K562 (cell line): ENCODE measurements at regions not wholly inside any gene's neighbourhood (a gene's known extent, or its start where the extent isn't known, plus 50 kb on each side); places are given as distances from the start of the nearest gene placed in this dataset.

Experiments
- ATAC-seq: fragments of 200-7000 bp; cut with Tn5 transposase; 3 replicates; pipeline ENCODE4 v1.9.1; 2020; ENCODE audit warnings: moderate library complexity
- BruUV-seq: library from RNA; stranded (reverse); fragments of 400-500 nt; replicated peaks from 2 replicates; lab custom pipeline; 2021; lab: Mats Ljungman, UMichigan
- CTCF ChIA-PET: fragments of 300-600 bp; formaldehyde crosslinking; extraction: SDS; loops from one replicate; lab custom pipeline; 2021; ENCODE audit warnings: low intra/inter-chr PET ratio; lab: Yijun Ruan, JAX
- POLR2A ChIA-PET: fragments of 300-600, 350-650 bp; sonication (Branson Sonifier 250); formaldehyde crosslinking; extraction: SDS; loops from one replicate; lab custom pipeline; 2021; ENCODE audit warnings: antibody characterized with exemption, inconsistent platforms; lab: Yijun Ruan, JAX
- DNase-seq, 4 experiments: peaks; one replicate each; pipeline versions ENCODE4 v3.0.0 to v3.0.0-alpha.2; 2011 to 2018; ENCODE audit warnings: low spot score in 3 of 4, mixed read lengths in 3 of 4; ENCODE audit errors: extremely low read depth in 1 of 4
- FAIRE-seq: peaks from 2 replicates; lab custom pipeline; 2011; peaks lifted over from hg19 to GRCh38; lab: Jason Lieb, UNC
- H2AFZ ChIP-seq: 2 replicates; pipeline ENCODE4 v1.6.0; 2011; ENCODE audit warnings: low read depth, low read length, control low read depth, inconsistent platforms
- H3K27ac ChIP-seq: fragments of 200-600 bp; 3 replicates; pipeline ENCODE4 v1.8.0; 2011; ENCODE audit warnings: low read depth, mild to moderate bottlenecking, control low read depth, inconsistent platforms, low read length, moderate library complexity, mixed read lengths; ENCODE audit errors: extremely low read depth
- H3K27me3 ChIP-seq, 2 experiments: fragments of 300-600 bp in 1 of 2; 2 replicates in 1 of 2; 3 replicates in 1 of 2; pipeline versions ENCODE4 v1.6.0 to v1.8.0; 2011; ENCODE audit warnings: inconsistent platforms in 2 of 2, low read length in 2 of 2, mild to moderate bottlenecking in 1 of 2, mixed read lengths in 1 of 2, moderate library complexity in 1 of 2; ENCODE audit not compliant: control insufficient read depth in 2 of 2, insufficient read depth in 2 of 2
- H3K36me3 ChIP-seq: fragments of 300-600 bp; 3 replicates; pipeline ENCODE4 v1.8.0; 2011; ENCODE audit warnings: mild to moderate bottlenecking, low read length, inconsistent platforms; ENCODE audit not compliant: control insufficient read depth, insufficient read depth
- H3K4me1 ChIP-seq, 2 experiments: fragments of 200-600 bp in 1 of 2; replicated peaks in 1 of 2; 2 replicates in 1 of 2; 3 replicates in 1 of 2; pipeline versions ENCODE4 v1.5.1 to v1.8.0; 2011; ENCODE audit warnings: inconsistent platforms in 2 of 2, low read length in 2 of 2, mild to moderate bottlenecking in 1 of 2, mixed read lengths in 1 of 2, moderate library complexity in 1 of 2; ENCODE audit not compliant: control insufficient read depth in 2 of 2, insufficient read depth in 2 of 2
- H3K4me2 ChIP-seq: 2 replicates; pipeline ENCODE4 v1.6.1; 2011; ENCODE audit warnings: low read length, control low read depth, inconsistent platforms, mixed read lengths; ENCODE audit not compliant: insufficient read depth
- H3K4me3 ChIP-seq: fragments of 200-600 bp; sonication (generic), shearing (Covaris generic); 2 replicates; pipeline ENCODE4 v1.5.1; 2016; ENCODE audit warnings: control low read depth, inconsistent platforms
- H3K79me2 ChIP-seq: fragments of 200-600 bp; 3 replicates; pipeline ENCODE4 v1.8.0; 2011; ENCODE audit warnings: low read length, inconsistent platforms; ENCODE audit not compliant: control insufficient read depth, insufficient read depth
- H3K9ac ChIP-seq, 2 experiments: 2 replicates each; pipeline versions ENCODE4 v1.6.0 to v1.6.1; 2011; ENCODE audit warnings: low read depth in 2 of 2, low read length in 2 of 2, control low read depth in 1 of 2, inconsistent platforms in 1 of 2, mild to moderate bottlenecking in 1 of 2, mixed read lengths in 1 of 2; ENCODE audit not compliant: insufficient read depth in 1 of 2
- H3K9me1 ChIP-seq: one replicate; pipeline ENCODE4 v1.6.0; 2011; ENCODE audit warnings: inconsistent platforms, mild to moderate bottlenecking, low read length, moderate library complexity; ENCODE audit not compliant: control insufficient read depth, insufficient read depth
- H3K9me3 ChIP-seq: replicated peaks from 2 replicates; pipeline ENCODE4 v1.5.1; 2011; ENCODE audit warnings: low read depth, low read length, inconsistent platforms; ENCODE audit not compliant: control insufficient read depth, insufficient read depth
- H4K20me1 ChIP-seq: replicated peaks from 2 replicates; pipeline ENCODE4 v1.6.1; 2011; ENCODE audit warnings: low read length, inconsistent platforms, mixed read lengths; ENCODE audit not compliant: control insufficient read depth, insufficient read depth
- ELF4 ChIP-seq: fragments of 450-650 bp; formaldehyde crosslinking; IDR thresholded peaks from 2 replicates; pipeline ENCODE4 v1.4.0; 2022; ENCODE audit warnings: missing genetic modification characterization
- SMAD2 ChIP-seq: fragments of 150-350 bp; IDR thresholded peaks from 2 replicates; pipeline ENCODE4 v1.6.1; 2014; ENCODE audit warnings: low read depth, mild to moderate bottlenecking, low read length
- ZNF143 ChIP-seq: sonication (generic); formaldehyde crosslinking; IDR thresholded peaks from 2 replicates; pipeline ENCODE4 v1.9.0; 2022; ENCODE audit warnings: mild to moderate bottlenecking, missing genetic modification reagents
- ZNF707 ChIP-seq: fragments of 250-450 bp; sonication (Bioruptor Pico); conservative IDR thresholded peaks from 2 replicates; pipeline ENCODE4 v1.8.0; 2022; ENCODE audit warnings: inconsistent platforms, mild to moderate bottlenecking, moderate library complexity
- ZSCAN29 ChIP-seq: fragments of 450-650 bp; IDR thresholded peaks from 2 replicates; pipeline ENCODE4 v1.6.1; 2017
- in situ Hi-C: fragments of 300-500 bp; cut with MboI; formaldehyde crosslinking; loops from 4 replicates; pipeline ENCODE4 v1.15.0; 2018; ENCODE audit warnings: inconsistent platforms, mixed read lengths
- intact Hi-C: fragments of 100-400 bp; cut with micrococcal nuclease; formaldehyde crosslinking; loops from 2 replicates; pipeline ENCODE4 v1.14.2; 2022
- TF ChIP-seq, protein P1 (sequence below): fragments of 250-450 bp; sonication (Bioruptor Pico); IDR thresholded peaks from 2 replicates; pipeline ENCODE4 v1.4.0; 2020; ENCODE audit warnings: mild to moderate bottlenecking, moderate library complexity
- TF ChIP-seq, protein P2 (sequence below): sonication (generic); formaldehyde crosslinking; IDR thresholded peaks from 2 replicates; pipeline ENCODE4 v1.8.0; 2022; ENCODE audit warnings: mild to moderate bottlenecking, missing genetic modification reagents
- TF ChIP-seq, protein P3 (sequence below): sonication (generic); formaldehyde crosslinking; IDR thresholded peaks from 2 replicates; pipeline ENCODE4 v1.8.0; 2023; ENCODE audit warnings: mild to moderate bottlenecking, missing genetic modification reagents
- TF ChIP-seq, protein P4 (sequence below), 2 experiments: fragments of 450-650 bp in 1 of 2; IDR thresholded peaks; 2 replicates each; pipeline ENCODE4 v1.6.1; 2011 to 2017; ENCODE audit warnings: low read depth in 2 of 2, antibody characterized with exemption in 1 of 2, borderline replicate concordance in 1 of 2, low read length in 1 of 2, mild to moderate bottlenecking in 1 of 2, mixed read lengths in 1 of 2; ENCODE audit not compliant: control insufficient read depth in 1 of 2
- TF ChIP-seq, protein P5 (sequence below), 2 experiments: IDR thresholded peaks; 2 replicates each; pipeline ENCODE4 v1.6.1; 2011; ENCODE audit warnings: borderline replicate concordance in 1 of 2, control low read depth in 1 of 2, low read depth in 1 of 2, low read length in 1 of 2, mild to moderate bottlenecking in 1 of 2, mixed read lengths in 1 of 2, moderate library complexity in 1 of 2; ENCODE audit not compliant: insufficient read depth in 1 of 2, insufficient read length in 1 of 2, poor library complexity in 1 of 2, severe bottlenecking in 1 of 2; ENCODE audit errors: extremely low read depth in 1 of 2

DNA sequence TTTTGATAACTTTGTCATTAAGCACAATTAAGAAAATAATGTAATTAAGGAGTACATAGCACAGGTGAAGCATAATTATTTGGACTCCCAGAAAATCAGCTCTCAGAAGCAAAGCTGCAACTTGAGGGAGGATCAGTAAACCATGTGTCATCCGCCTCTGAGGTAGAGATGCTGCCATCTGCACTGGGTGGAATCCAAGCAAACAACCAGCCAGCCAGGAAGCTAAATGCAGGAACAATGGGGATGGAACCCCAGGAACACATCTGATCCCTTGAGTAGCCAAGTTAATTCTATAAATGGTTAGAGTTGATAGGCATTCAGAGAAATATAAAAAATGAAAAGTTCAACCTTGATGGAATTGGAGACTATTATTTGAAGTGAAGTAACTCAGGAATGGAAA, 520.2 kb downstream of the RFC3 start (continued):
- TF ChIP-seq, protein P1, sequence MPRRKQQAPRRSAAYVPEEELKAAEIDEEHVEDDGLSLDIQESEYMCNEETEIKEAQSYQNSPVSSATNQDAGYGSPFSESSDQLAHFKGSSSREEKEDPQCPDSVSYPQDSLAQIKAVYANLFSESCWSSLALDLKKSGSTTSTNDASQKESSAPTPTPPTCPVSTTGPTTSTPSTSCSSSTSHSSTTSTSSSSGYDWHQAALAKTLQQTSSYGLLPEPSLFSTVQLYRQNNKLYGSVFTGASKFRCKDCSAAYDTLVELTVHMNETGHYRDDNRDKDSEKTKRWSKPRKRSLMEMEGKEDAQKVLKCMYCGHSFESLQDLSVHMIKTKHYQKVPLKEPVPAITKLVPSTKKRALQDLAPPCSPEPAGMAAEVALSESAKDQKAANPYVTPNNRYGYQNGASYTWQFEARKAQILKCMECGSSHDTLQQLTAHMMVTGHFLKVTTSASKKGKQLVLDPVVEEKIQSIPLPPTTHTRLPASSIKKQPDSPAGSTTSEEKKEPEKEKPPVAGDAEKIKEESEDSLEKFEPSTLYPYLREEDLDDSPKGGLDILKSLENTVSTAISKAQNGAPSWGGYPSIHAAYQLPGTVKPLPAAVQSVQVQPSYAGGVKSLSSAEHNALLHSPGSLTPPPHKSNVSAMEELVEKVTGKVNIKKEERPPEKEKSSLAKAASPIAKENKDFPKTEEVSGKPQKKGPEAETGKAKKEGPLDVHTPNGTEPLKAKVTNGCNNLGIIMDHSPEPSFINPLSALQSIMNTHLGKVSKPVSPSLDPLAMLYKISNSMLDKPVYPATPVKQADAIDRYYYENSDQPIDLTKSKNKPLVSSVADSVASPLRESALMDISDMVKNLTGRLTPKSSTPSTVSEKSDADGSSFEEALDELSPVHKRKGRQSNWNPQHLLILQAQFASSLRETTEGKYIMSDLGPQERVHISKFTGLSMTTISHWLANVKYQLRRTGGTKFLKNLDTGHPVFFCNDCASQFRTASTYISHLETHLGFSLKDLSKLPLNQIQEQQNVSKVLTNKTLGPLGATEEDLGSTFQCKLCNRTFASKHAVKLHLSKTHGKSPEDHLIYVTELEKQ = no peak
- TF ChIP-seq, protein P2, sequence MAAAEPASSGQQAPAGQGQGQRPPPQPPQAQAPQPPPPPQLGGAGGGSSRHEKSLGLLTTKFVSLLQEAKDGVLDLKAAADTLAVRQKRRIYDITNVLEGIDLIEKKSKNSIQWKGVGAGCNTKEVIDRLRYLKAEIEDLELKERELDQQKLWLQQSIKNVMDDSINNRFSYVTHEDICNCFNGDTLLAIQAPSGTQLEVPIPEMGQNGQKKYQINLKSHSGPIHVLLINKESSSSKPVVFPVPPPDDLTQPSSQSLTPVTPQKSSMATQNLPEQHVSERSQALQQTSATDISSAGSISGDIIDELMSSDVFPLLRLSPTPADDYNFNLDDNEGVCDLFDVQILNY = no peak
- TF ChIP-seq SMAD2 (no peak), ZNF707 (CRISPR knock-in tag) (no peak)
- TF ChIP-seq, protein P3, sequence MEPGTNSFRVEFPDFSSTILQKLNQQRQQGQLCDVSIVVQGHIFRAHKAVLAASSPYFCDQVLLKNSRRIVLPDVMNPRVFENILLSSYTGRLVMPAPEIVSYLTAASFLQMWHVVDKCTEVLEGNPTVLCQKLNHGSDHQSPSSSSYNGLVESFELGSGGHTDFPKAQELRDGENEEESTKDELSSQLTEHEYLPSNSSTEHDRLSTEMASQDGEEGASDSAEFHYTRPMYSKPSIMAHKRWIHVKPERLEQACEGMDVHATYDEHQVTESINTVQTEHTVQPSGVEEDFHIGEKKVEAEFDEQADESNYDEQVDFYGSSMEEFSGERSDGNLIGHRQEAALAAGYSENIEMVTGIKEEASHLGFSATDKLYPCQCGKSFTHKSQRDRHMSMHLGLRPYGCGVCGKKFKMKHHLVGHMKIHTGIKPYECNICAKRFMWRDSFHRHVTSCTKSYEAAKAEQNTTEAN (CRISPR knock-in tag) = no peak

DNA sequence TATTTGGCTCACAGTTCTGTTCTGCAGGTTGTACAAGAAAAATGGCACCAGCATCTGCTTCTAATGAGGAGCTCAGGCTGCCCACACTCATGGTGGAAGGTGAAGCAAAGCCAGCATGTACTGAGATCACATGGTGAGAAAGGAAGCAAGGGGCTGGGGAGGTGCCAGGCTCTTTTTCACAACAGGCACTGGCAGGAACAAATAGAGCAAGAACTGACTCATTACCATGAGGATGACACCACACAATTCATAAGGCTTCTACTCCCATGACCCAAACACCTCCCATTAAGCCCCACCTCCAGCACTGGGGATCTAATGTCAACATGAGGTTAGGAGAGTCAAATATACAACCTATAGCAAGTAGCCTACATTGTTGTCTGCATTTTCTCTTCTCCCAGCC, 522.6 kb downstream of the RFC3 start:
- Histone ChIP-seq H3K4me1 (no peaks in the 10 kb centered on the region), H2AFZ (no peak overlapping the region), H3K27me3 (no peaks in the 10 kb centered on the region), H3K9me1 (no peaks in the 10 kb centered on the region), H3K27ac (no peak overlapping the region), H3K9ac (no peak overlapping the region), H3K79me2 (no peaks in the 10 kb centered on the region), H4K20me1 (no peaks in the 10 kb centered on the region), H3K4me3 (no peak overlapping the region), H3K36me3 (no peaks in the 10 kb centered on the region), H3K4me2 (no peak overlapping the region), H3K9me3 (no peaks in the 10 kb centered on the region)
- no peak for DNase-seq
- FAIRE-seq = no peak
- no peak for ATAC-seq
- ChIA-PET POLR2A (no interaction called here), CTCF (no interaction called here)
- BruUV-seq = no TSS peak
- intact Hi-C loops = no loop called here
- in situ Hi-C loops = no loop called here
- TF ChIP-seq ZSCAN29 = no peak
- TF ChIP-seq ZNF143 (CRISPR knock-in tag) = no peak
- TF ChIP-seq, protein P4, sequence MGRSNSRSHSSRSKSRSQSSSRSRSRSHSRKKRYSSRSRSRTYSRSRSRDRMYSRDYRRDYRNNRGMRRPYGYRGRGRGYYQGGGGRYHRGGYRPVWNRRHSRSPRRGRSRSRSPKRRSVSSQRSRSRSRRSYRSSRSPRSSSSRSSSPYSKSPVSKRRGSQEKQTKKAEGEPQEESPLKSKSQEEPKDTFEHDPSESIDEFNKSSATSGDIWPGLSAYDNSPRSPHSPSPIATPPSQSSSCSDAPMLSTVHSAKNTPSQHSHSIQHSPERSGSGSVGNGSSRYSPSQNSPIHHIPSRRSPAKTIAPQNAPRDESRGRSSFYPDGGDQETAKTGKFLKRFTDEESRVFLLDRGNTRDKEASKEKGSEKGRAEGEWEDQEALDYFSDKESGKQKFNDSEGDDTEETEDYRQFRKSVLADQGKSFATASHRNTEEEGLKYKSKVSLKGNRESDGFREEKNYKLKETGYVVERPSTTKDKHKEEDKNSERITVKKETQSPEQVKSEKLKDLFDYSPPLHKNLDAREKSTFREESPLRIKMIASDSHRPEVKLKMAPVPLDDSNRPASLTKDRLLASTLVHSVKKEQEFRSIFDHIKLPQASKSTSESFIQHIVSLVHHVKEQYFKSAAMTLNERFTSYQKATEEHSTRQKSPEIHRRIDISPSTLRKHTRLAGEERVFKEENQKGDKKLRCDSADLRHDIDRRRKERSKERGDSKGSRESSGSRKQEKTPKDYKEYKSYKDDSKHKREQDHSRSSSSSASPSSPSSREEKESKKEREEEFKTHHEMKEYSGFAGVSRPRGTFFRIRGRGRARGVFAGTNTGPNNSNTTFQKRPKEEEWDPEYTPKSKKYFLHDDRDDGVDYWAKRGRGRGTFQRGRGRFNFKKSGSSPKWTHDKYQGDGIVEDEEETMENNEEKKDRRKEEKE (IDR thresholded peaks at IDR 0.05; ENCODE audit: borderline replicate concordance in 1 of 2, control insufficient read depth in 1 of 2, low read depth in 2 of 2, low read length in 1 of 2) = no peak
- TF ChIP-seq ELF4 (CRISPR knock-in tag) = no peak
- TF ChIP-seq, protein P5, sequence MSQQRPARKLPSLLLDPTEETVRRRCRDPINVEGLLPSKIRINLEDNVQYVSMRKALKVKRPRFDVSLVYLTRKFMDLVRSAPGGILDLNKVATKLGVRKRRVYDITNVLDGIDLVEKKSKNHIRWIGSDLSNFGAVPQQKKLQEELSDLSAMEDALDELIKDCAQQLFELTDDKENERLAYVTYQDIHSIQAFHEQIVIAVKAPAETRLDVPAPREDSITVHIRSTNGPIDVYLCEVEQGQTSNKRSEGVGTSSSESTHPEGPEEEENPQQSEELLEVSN (IDR thresholded peaks at IDR 0.05; ENCODE audit: borderline replicate concordance in 1 of 2, extremely low read depth in 1 of 2, insufficient read depth in 1 of 2, insufficient read length in 1 of 2, low read depth in 1 of 2, low read length in 1 of 2, poor library complexity in 1 of 2, severe bottlenecking in 1 of 2) = no peak
